Thyroid gland (tissue), 4 donors: ENCODE measurements at regions not wholly inside any gene's neighbourhood (a gene's known extent, or its start where the extent isn't known, plus 50 kb on each side); places are given as distances from the start of the nearest gene placed in this dataset.

Experiments used
- DNase-seq, 2 donors: peaks; one replicate each; pipeline ENCODE4 v3.0.0-alpha.2; 2019
- H3K27ac ChIP-seq, 3 donors: fragments of 200-600 bp; sonication (generic); 1 replicate in 2 of 3; 2 replicates in 1 of 3; pipeline ENCODE4 v1.5.1; 2016 to 2019; ENCODE audit warnings: mild to moderate bottlenecking in 1 of 3, moderate library complexity in 1 of 3
- H3K27me3 ChIP-seq: fragments of 200-600 bp; sonication (generic); one replicate; pipeline ENCODE4 v1.5.1; 2019
- H3K36me3 ChIP-seq, 2 donors: fragments of 200-600 bp; sonication (generic); one replicate each; pipeline ENCODE4 v1.5.1; 2016 to 2019
- H3K4me1 ChIP-seq, 2 donors: fragments of 200-600 bp; sonication (generic); one replicate each; pipeline ENCODE4 v1.5.1; 2017 to 2019
- H3K4me3 ChIP-seq, 3 donors: fragments of 200-600 bp; sonication (generic); replicated peaks in 1 of 3; 1 replicate in 2 of 3; 2 replicates in 1 of 3; pipeline ENCODE4 v1.5.1; 2016; ENCODE audit warnings: mild to moderate bottlenecking in 1 of 3
- H3K9me3 ChIP-seq: fragments of 200-600 bp; sonication (generic); one replicate; pipeline ENCODE4 v1.5.1; 2017
- POLR2A ChIP-seq, 2 donors: fragments of 450-650 bp; IDR thresholded peaks; one replicate each; pipeline ENCODE4 v1.6.1; 2017; ENCODE audit warnings: antibody characterized with exemption in 2 of 2, mild to moderate bottlenecking in 2 of 2, moderate library complexity in 1 of 2
- WGBS, 2 donors: methylation state at CpG; one replicate each; pipeline ENCODE4 v1.1.5; 2017; 5-methylcytosine and 5-hydroxymethylcytosine counted together
- intact Hi-C: fragments of 100-400 bp; cut with DNase I; formaldehyde crosslinking; loops from one replicate; pipeline ENCODE4 v1.15.1; 2023
- TF ChIP-seq, protein P1 (sequence below), 6 experiments: fragments of 200-600 bp in 3 of 6; fragments of 450-650 bp in 3 of 6; sonication (generic) in 3 of 6; IDR thresholded peaks; one replicate each; pipeline ENCODE4 v1.5.1; 2016 to 2019; ENCODE audit warnings: antibody characterized with exemption in 6 of 6, mild to moderate bottlenecking in 2 of 6, inconsistent platforms in 1 of 6, moderate library complexity in 1 of 6

DNA sequence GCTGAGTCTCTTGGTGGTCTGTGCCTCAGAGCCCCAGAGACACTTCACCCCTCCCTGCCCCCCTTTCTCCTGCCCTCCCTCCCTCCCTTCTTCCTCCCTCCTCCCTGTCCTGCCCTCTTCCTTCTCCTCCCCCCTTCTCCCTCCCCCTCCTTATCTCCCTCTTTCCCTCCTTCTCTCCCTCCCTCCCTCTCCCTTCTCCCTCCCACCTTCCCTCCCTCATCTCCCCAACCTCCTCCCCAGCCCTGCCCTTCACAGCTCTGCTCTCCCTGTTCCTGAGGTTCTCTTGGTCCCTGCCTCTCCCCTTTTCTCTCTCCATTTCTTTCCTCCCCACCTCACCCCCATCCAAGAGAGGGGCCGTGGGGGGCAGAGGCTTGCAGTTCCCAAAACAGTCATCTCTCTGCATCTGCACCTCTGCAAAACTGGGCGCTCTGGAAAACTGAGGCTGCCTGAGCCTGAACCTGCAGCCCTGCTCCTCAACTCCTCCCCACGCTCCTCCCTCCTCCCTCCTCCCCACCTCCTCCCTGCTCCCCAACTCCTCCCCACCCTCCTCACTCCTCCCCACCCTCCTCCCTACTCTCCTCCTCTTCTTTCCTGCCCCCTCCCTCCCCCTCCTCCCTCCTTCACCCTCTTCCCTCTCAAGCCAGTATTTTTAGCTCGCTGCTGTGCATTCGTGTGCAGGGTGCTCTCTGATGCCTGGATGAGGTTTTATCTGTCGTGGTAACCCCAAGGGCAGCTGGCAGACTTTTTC, 219.1 kb downstream of the C9orf50 start:
- WGBS, 2 donors: 29 to 30% methylated on average over 6 of the region's 6 CpGs
- intact Hi-C loops: no loop called here
- Histone ChIP-seq H3K27ac (peak overlapping the region; percentile 61 to 75 (median 61)), H3K36me3 (no peaks in the 10 kb centered on the region), H3K27me3 (no peaks in the 10 kb centered on the region), H3K4me3 (no peak overlapping the region), H3K9me3 (no peaks in the 10 kb centered on the region), H3K4me1 (peaks cover 15 to 28% of the 10 kb centered on the region in 2 donors)
- TF ChIP-seq POLR2A (IDR thresholded peaks at IDR 0.05): no peak
- peak; percentile 41 to 47 for DNase-seq

DNA sequence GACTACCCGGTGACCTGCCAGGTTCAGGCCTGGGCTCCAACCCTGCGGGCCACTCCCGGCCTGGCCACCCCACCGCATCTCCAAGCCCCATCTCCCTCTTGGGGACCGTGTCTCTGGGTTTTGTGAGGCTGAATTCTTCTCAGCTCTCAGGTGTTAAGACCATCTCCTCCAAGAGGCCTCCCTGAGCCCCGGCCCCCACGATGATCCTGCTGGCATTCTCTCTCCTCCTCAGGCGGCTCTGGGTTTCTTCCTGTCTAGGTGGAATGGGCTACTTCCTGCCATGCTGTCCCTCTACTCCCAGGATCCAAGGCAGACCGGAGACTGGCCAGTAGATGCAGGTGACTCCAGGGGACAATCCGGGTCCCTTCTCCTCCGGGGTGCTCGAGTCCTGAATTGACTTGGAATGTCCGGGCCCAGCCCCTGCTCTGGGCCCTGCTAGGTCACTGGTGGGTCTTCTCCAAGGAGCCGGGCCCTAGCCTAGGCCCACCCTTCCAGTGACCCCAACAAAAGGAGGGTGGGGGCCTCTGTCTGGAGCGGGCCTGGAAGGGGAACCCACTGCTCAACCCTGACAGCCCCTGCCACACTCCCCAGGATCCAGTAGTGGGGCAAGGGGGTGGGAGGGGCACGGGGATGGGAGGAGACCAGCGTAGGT, 219.8 kb downstream of the C9orf50 start:
- Histone ChIP-seq H3K27ac (peak overlapping the region; percentile 40 to 53 (median 53)), H3K4me1 (peaks cover 11 to 23% of the 10 kb centered on the region in 2 donors), H3K36me3 (no peaks in the 10 kb centered on the region), H3K27me3 (no peaks in the 10 kb centered on the region), H3K9me3 (no peaks in the 10 kb centered on the region), H3K4me3 (no peak overlapping the region)
- TF ChIP-seq, protein P1, sequence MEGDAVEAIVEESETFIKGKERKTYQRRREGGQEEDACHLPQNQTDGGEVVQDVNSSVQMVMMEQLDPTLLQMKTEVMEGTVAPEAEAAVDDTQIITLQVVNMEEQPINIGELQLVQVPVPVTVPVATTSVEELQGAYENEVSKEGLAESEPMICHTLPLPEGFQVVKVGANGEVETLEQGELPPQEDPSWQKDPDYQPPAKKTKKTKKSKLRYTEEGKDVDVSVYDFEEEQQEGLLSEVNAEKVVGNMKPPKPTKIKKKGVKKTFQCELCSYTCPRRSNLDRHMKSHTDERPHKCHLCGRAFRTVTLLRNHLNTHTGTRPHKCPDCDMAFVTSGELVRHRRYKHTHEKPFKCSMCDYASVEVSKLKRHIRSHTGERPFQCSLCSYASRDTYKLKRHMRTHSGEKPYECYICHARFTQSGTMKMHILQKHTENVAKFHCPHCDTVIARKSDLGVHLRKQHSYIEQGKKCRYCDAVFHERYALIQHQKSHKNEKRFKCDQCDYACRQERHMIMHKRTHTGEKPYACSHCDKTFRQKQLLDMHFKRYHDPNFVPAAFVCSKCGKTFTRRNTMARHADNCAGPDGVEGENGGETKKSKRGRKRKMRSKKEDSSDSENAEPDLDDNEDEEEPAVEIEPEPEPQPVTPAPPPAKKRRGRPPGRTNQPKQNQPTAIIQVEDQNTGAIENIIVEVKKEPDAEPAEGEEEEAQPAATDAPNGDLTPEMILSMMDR (IDR thresholded peaks at IDR 0.05): no peak
- no peak for TF ChIP-seq POLR2A (IDR thresholded peaks at IDR 0.05)
- DNase-seq: no peak
- 84 to 87% methylated on average over 12 to 16 of the region's 17 CpGs for WGBS, 2 donors
- intact Hi-C loops: no loop called here

DNA sequence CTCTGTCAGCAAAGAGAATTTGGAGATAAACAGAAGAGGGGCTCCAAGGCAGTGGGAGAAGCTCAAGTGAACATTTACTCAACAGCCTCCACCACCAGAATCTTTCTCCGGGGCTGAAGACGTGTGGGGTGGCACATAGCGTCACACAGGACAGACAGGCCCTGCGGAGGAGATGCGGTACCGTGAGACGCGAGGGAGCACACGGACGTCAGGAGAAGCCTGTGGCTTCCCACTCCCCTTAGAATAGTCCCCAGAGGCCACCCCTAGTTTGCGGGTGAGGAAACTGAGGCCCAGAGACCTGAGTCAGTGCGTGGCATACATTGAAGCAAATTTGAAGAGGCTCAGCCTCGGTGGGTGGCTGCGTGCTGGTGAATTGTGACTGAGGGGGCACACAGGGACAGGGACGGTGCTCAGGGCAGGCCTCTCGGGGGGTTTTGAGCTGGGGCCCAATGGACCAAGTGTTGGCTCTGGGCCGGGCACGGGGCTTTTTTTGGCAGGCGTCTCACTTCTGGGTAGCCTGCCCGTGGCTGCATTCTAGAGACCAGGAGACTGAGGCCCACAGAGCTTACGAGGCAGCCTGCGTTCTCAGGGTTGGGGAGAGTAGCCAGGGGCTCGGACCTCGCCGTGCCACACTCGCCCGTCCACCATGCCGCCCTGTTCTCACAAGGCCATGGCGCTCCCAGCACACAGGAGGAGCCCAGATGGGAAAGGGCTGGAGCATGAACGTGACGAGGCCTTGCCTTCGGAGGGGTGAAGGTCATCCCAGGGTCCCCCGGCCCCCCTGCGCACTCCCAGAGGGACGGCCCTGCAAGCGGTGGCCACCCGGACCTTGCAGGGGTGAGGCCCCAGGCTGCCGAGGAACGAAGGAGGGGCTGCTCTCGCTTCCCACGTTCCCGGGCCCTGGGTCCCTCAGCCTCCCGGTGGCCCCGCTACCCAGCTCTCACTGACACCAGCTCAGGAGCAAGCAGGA, 220.6 kb downstream of the C9orf50 start:
- Histone ChIP-seq H3K36me3 (no peaks in the 10 kb centered on the region), H3K27ac (no peak overlapping the region), H3K27me3 (no peaks in the 10 kb centered on the region), H3K4me1 (peaks cover 11 to 23% of the 10 kb centered on the region in 2 donors), H3K9me3 (no peaks in the 10 kb centered on the region), H3K4me3 (no peak overlapping the region)
- DNase-seq: no peak
- WGBS, 2 donors: 87 to 90% methylated on average over 20 to 34 of the region's 44 CpGs
- TF ChIP-seq POLR2A (IDR thresholded peaks at IDR 0.05): no peak
- TF ChIP-seq, protein P1 (IDR thresholded peaks at IDR 0.05): no peak
- intact Hi-C loops: no loop called here

DNA sequence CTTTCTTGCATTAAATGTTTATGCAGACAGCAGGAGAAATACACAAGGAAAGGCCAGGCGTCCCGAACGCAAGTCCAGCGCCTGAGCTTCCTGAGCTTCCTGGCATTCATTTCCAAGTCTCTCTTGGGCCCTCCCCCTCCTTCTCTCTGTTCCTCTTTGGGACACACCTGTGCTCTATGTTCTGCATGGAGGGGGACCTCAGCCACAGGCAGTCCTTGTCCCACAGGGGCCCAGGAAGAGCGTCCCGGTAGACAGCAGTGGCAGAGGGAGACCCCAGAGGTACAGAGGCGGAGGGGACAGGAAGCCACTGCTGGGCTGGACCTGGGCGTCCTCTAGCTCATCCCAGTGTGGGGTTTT, 221.3 kb downstream of the C9orf50 start:
- intact Hi-C loops: loop anchor here (5.0 kb wide), 2 partner anchors 52 to 933 kb away; no protein-coding TSS in a partner anchor
- no peaks in the 10 kb centered on the region for H3K27me3 ChIP-seq
- H3K36me3 ChIP-seq: no peaks in the 10 kb centered on the region
- no peak overlapping the region for H3K27ac ChIP-seq
- no peak for DNase-seq
- TF ChIP-seq, protein P1 (IDR thresholded peaks at IDR 0.05): no peak
- TF ChIP-seq POLR2A (IDR thresholded peaks at IDR 0.05): no peak
- H3K4me3 ChIP-seq: no peak overlapping the region
- no peaks in the 10 kb centered on the region for H3K9me3 ChIP-seq
- WGBS, 2 donors: 77 to 84% methylated on average over 8 of the region's 8 CpGs
- H3K4me1 ChIP-seq: peaks cover 11 to 23% of the 10 kb centered on the region in 2 donors

DNA sequence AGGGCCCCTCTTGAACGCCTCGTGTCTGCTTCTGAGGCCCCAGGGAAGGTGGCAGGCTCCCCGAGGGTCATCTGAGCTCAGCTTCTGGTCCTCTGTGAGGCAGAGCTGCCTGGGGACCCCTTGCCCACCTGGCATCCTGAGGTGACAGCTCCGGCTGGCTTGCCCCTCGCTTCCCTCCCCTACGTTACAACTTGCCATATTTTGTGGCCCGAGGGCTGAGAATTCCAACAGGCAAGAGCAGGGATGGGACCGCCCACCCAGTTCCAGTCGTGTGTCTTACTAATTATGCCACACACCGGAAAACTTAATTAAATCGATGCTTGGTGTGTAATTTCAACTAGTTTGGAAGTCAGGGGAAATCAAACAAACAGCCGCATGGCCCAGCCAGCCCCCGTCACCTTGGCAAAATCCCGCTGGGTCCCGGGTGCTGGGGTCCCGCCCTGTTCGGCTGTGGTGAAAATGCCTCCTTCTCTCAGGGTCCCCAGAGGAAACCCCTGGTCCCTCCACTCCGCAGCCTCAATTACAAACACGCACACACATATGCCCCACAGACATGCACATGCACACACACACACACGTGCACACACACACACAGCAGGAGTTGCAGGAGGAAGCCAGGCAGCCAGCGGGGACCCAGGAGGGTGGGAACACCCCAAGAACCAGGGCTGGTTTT, 221.0 kb upstream of the IER5L start:
- TF ChIP-seq POLR2A (IDR thresholded peaks at IDR 0.05): no peak
- TF ChIP-seq, protein P1 (IDR thresholded peaks at IDR 0.05): no peak
- peak in 1 of 2 donors; percentile 0 for DNase-seq
- Histone ChIP-seq H3K27ac (no peak overlapping the region), H3K36me3 (no peaks in the 10 kb centered on the region), H3K4me3 (no peak overlapping the region), H3K9me3 (no peaks in the 10 kb centered on the region), H3K27me3 (no peaks in the 10 kb centered on the region), H3K4me1 (peaks cover 11 to 23% of the 10 kb centered on the region in 2 donors)
- intact Hi-C loops: loop anchor here (5.0 kb wide), 2 partner anchors 52 to 933 kb away; no protein-coding TSS in a partner anchor
- WGBS, 2 donors: 89 to 90% methylated on average over 19 to 20 of the region's 21 CpGs
